ENCODE measurements at regions not wholly inside any gene's neighbourhood (a gene's known extent, or its start where the extent isn't known, plus 50 kb on each side); places are given as distances from the start of the nearest gene placed in this dataset.

- TF ChIP-seq, protein P1, sequence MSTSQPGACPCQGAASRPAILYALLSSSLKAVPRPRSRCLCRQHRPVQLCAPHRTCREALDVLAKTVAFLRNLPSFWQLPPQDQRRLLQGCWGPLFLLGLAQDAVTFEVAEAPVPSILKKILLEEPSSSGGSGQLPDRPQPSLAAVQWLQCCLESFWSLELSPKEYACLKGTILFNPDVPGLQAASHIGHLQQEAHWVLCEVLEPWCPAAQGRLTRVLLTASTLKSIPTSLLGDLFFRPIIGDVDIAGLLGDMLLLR (CRISPR knock-in tag; IDR thresholded peaks at IDR 0.05) = no peak
- TF ChIP-seq ZNF282 (IDR thresholded peaks at IDR 0.05; ENCODE audit: partially characterized antibody) (no peak), EZH2 (conservative IDR thresholded peaks at IDR 0.05; ENCODE audit: low read depth, low read length) (no peak), CTCF (CRISPR knock-in tag; IDR thresholded peaks at IDR 0.05) (no peak), ZC3H4 (CRISPR knock-in tag; IDR thresholded peaks at IDR 0.05; ENCODE audit: borderline replicate concordance) (no peak)
- TF ChIP-seq, protein P2, sequence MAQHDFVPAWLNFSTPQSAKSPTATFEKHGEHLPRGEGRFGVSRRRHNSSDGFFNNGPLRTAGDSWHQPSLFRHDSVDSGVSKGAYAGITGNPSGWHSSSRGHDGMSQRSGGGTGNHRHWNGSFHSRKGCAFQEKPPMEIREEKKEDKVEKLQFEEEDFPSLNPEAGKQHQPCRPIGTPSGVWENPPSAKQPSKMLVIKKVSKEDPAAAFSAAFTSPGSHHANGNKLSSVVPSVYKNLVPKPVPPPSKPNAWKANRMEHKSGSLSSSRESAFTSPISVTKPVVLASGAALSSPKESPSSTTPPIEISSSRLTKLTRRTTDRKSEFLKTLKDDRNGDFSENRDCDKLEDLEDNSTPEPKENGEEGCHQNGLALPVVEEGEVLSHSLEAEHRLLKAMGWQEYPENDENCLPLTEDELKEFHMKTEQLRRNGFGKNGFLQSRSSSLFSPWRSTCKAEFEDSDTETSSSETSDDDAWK (CRISPR knock-in tag; IDR thresholded peaks at IDR 0.05) = no peak
- TF ChIP-seq, protein P3, sequence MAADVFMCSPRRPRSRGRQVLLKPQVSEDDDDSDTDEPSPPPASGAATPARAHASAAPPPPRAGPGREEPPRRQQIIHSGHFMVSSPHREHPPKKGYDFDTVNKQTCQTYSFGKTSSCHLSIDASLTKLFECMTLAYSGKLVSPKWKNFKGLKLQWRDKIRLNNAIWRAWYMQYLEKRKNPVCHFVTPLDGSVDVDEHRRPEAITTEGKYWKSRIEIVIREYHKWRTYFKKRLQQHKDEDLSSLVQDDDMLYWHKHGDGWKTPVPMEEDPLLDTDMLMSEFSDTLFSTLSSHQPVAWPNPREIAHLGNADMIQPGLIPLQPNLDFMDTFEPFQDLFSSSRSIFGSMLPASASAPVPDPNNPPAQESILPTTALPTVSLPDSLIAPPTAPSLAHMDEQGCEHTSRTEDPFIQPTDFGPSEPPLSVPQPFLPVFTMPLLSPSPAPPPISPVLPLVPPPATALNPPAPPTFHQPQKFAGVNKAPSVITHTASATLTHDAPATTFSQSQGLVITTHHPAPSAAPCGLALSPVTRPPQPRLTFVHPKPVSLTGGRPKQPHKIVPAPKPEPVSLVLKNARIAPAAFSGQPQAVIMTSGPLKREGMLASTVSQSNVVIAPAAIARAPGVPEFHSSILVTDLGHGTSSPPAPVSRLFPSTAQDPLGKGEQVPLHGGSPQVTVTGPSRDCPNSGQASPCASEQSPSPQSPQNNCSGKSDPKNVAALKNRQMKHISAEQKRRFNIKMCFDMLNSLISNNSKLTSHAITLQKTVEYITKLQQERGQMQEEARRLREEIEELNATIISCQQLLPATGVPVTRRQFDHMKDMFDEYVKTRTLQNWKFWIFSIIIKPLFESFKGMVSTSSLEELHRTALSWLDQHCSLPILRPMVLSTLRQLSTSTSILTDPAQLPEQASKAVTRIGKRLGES (CRISPR knock-in tag; IDR thresholded peaks at IDR 0.05; ENCODE audit: borderline replicate concordance) = no peak
These were observed 282.9 kb downstream of the PTGER3 start for GRCh38 chr1:70764747-70765146.
